Testis (tissue), 2 donors: ENCODE measurements at regions not wholly inside any gene's neighbourhood (a gene's known extent, or its start where the extent isn't known, plus 50 kb on each side); places are given as distances from the start of the nearest gene placed in this dataset.

Experiments
- DNase-seq: peaks from one replicate; pipeline ENCODE4 v3.0.0-alpha.2; 2019
- H3K27ac ChIP-seq, 2 donors: fragments of 200-600 bp; sonication (generic); one replicate each; pipeline ENCODE4 v1.5.1; 2019
- H3K27me3 ChIP-seq: fragments of 200-600 bp; sonication (generic); one replicate; pipeline ENCODE4 v1.5.1; 2019
- H3K36me3 ChIP-seq: fragments of 200-600 bp; sonication (generic); one replicate; pipeline ENCODE4 v1.5.1; 2017; ENCODE audit warnings: low read depth; ENCODE audit errors: missing control alignments
- H3K4me1 ChIP-seq: fragments of 200-600 bp; sonication (generic); one replicate; pipeline ENCODE4 v1.5.1; 2019
- H3K4me3 ChIP-seq, 2 donors: fragments of 200-600 bp; sonication (generic); one replicate each; pipeline ENCODE4 v1.5.1; 2017 to 2019
- H3K9me3 ChIP-seq: fragments of 200-600 bp; sonication (generic); one replicate; pipeline ENCODE4 v1.5.1; 2017
- POLR2A ChIP-seq: fragments of 450-650 bp; IDR thresholded peaks from one replicate; pipeline ENCODE4 v1.6.1; 2017; ENCODE audit warnings: antibody characterized with exemption, mild to moderate bottlenecking, moderate library complexity
- WGBS, 2 donors: methylation state at CpG; one replicate each; pipeline ENCODE4 v1.1.5; 2018; 5-methylcytosine and 5-hydroxymethylcytosine counted together
- intact Hi-C: fragments of 100-400 bp; cut with DNase I; formaldehyde crosslinking; loops from one replicate; pipeline ENCODE4 v1.15.1; 2023; ENCODE audit warnings: low total_unique reads
- TF ChIP-seq, protein P1 (sequence below), 3 experiments: fragments of 450-650 bp in 2 of 3; fragments of 200-600 bp in 1 of 3; sonication (generic) in 1 of 3; IDR thresholded peaks; one replicate each; pipeline ENCODE4 v1.5.1; 2016 to 2019; ENCODE audit warnings: antibody characterized with exemption in 3 of 3, mild to moderate bottlenecking in 2 of 3, moderate library complexity in 1 of 3

DNA sequence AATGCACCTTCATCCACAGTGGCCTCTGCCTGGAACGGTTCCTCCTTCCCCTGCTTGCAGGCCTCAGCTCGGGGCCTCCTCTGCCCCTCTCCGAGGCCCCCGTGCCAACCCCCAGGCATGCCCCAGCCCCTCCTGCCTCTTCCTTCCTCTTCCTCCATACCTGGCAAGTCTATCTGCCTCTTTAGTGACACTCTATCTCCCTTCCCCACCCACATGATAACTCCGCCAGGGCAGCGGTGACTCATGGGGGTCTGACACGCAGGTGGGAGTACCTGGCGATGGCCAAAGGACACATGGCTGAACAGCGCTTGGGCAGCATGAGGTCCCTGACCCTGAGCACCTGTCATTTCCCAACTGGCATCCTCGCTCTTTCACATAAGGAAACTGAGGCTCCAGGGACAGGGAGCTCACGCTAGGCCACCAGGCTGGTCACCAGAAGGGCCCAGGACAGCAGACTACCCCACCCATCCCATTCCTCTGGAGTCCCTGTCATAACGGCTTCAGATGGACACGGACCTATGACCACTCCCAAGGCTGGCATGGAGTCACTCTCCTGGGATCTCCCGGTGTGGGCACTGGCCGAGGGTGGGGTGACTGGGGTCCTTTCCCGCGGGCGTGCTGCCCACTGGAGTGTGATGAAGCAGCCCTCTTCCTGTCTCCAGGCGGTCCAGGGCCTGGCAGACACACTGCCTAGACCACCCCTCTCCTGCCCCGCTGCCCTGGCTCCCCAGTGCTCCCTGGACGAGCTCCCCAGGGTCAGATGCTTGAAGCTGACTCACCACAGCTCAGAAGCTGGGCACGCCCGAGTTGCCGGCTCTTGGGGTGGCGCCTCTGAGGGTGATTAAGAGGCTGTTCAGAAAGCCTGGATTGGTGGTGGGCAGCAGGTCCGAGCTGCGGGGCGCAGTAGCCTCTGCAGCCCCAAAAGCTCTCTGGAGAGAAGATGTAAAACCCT is 100.6 kb downstream of the ENGASE start:
- WGBS, 2 donors: 88 to 92% methylated on average over 21 to 25 of the region's 28 CpGs

DNA sequence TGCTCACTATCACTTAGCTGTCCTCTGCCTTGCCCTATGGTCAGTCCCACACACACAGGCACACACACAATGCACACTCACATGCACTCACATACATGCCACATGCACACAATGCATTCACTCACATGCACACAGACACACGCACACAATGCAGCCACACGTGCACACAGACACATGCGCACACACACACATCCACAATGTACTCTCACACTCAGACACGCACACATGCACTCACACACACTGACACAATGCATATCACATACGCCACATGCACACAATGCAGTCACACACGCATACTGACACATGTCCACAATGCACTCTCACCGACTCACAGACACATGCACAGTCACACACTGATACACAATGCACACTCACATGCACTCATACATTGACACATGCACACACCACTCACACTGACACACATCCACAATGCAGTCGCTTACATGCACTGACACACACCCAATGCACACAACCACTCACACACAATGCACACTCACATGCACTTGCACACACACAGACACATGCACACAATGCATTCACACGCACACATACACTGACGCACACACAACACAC is 99.7 kb downstream of the ENGASE start:
- 88 to 97% methylated on average over 9 to 10 of the region's 10 CpGs for WGBS, 2 donors
- Histone ChIP-seq H3K9me3 (no peaks in the 10 kb centered on the region), H3K4me3 (no peak overlapping the region), H3K4me1 (no peaks in the 10 kb centered on the region), H3K36me3 (no peaks in the 10 kb centered on the region), H3K27ac (no peak overlapping the region), H3K27me3 (no peaks in the 10 kb centered on the region)
- TF ChIP-seq POLR2A: no peak
- TF ChIP-seq, protein P1, sequence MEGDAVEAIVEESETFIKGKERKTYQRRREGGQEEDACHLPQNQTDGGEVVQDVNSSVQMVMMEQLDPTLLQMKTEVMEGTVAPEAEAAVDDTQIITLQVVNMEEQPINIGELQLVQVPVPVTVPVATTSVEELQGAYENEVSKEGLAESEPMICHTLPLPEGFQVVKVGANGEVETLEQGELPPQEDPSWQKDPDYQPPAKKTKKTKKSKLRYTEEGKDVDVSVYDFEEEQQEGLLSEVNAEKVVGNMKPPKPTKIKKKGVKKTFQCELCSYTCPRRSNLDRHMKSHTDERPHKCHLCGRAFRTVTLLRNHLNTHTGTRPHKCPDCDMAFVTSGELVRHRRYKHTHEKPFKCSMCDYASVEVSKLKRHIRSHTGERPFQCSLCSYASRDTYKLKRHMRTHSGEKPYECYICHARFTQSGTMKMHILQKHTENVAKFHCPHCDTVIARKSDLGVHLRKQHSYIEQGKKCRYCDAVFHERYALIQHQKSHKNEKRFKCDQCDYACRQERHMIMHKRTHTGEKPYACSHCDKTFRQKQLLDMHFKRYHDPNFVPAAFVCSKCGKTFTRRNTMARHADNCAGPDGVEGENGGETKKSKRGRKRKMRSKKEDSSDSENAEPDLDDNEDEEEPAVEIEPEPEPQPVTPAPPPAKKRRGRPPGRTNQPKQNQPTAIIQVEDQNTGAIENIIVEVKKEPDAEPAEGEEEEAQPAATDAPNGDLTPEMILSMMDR (IDR thresholded peaks at IDR 0.05): no peak
- intact Hi-C loops: no loop called here
- DNase-seq: no peak

More for the DNA sequence above, 100.6 kb downstream of the ENGASE start:
- DNase-seq: no peak
- no peaks in the 10 kb centered on the region for H3K4me1 ChIP-seq
- no peaks in the 10 kb centered on the region for H3K9me3 ChIP-seq
- TF ChIP-seq POLR2A: no peak
- TF ChIP-seq, protein P1 (IDR thresholded peaks at IDR 0.05): no peak
- H3K4me3 ChIP-seq: no peak overlapping the region
- H3K27me3 ChIP-seq: no peaks in the 10 kb centered on the region
- H3K27ac ChIP-seq: no peak overlapping the region
- intact Hi-C loops: no loop called here
- no peaks in the 10 kb centered on the region for H3K36me3 ChIP-seq

DNA sequence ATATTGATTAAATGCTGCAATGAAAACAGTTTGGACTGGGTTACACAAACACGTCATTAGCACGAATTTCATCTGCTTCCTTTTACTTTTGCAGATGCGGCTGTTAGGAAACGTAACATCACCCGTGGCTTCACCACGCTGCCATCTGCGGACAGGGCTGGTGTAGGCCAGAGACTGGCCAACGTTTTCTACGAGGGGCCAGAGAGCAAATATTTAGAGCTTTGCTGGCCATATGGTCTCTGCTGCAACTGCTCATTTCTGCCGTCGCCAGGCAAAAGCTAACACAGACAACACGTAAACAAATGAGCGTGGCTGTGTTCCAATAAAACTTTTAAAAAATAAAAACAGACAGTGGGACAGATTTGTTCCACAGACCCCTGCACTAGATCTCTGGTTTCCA is 96.6 kb downstream of the ENGASE start:
- Histone ChIP-seq H3K4me3 (no peak overlapping the region), H3K36me3 (no peaks in the 10 kb centered on the region), H3K4me1 (no peaks in the 10 kb centered on the region), H3K9me3 (no peaks in the 10 kb centered on the region), H3K27ac (no peak overlapping the region), H3K27me3 (no peaks in the 10 kb centered on the region)
- intact Hi-C loops: no loop called here
- WGBS, 2 donors: 59 to 66% methylated on average over 13 of the region's 13 CpGs
- DNase-seq: no peak
- TF ChIP-seq, protein P1 (IDR thresholded peaks at IDR 0.05): no peak
- no peak for TF ChIP-seq POLR2A

DNA sequence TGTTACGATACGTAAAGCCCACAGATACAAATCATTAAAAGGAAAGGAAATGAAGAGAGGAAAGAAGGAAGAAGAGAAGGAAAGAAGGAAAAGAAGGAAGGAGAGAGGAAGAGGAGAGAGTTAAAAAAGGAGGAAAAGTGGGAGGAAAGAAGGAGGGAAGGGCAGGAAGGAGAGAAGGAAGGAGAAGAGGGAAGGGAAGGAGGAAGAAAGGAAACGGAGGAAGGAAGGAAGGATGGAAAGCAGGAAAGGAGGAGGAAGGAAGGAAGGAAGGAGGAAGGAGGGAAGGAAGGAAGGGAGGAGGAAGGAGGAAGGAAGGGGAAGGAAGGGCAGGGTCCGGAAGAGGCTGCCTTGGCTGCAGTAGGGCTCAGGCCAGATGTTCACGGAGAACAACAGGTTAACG is 95.2 kb downstream of the ENGASE start:
- H3K27me3 ChIP-seq: no peaks in the 10 kb centered on the region

More for the DNA sequence above, 95.2 kb downstream of the ENGASE start:
- Histone ChIP-seq H3K4me1 (no peaks in the 10 kb centered on the region), H3K36me3 (no peaks in the 10 kb centered on the region), H3K9me3 (no peaks in the 10 kb centered on the region), H3K4me3 (no peak overlapping the region), H3K27ac (no peak overlapping the region)
- DNase-seq: no peak
- TF ChIP-seq, protein P1 (IDR thresholded peaks at IDR 0.05): no peak
- TF ChIP-seq POLR2A: no peak
- WGBS, 2 donors: 86% methylated on average over 6 of the region's 6 CpGs
- intact Hi-C loops: no loop called here
